ENCODE measurements at regions not wholly inside any gene's neighbourhood (a gene's known extent, or its start where the extent isn't known, plus 50 kb on each side); places are given as distances from the start of the nearest gene placed in this dataset.
"Not testable (repeated sequence)": the region's sequence is repeated elsewhere in the genome, so short reads cannot be mapped to it uniquely, and the experiment has no call there.

GRCh38 chr1:181896824-181897223 lies 164.7 kb downstream of the ZNF648 start:
- no peak overlapping the region for H3K27ac ChIP-seq (ENCODE audit: low read depth in 2 of 2, low read length in 2 of 2)
- no peak for DNase-seq
- no peak for FAIRE-seq
- no peaks in the 10 kb centered on the region for H3K36me3 ChIP-seq (ENCODE audit: control insufficient read depth in 2 of 3, insufficient read depth in 3 of 3, low read length in 3 of 3)
- H3K27me3 ChIP-seq (ENCODE audit: control insufficient read depth, insufficient read depth, low read length): no peaks in the 10 kb centered on the region
- no peaks in the 10 kb centered on the region for H3K4me1 ChIP-seq (ENCODE audit: control insufficient read depth in 2 of 3, insufficient read depth in 2 of 3, low read depth in 1 of 3, low read length in 3 of 3)
- intact Hi-C loops (cut with DNase I): no loop called here
- H3K9me3 ChIP-seq (ENCODE audit: control insufficient read depth in 2 of 3, insufficient read depth in 1 of 3, low read length in 3 of 3): peaks cover 0 to 11% (median 0%) of the 10 kb centered on the region in 3 donors
- TF ChIP-seq, protein P1, sequence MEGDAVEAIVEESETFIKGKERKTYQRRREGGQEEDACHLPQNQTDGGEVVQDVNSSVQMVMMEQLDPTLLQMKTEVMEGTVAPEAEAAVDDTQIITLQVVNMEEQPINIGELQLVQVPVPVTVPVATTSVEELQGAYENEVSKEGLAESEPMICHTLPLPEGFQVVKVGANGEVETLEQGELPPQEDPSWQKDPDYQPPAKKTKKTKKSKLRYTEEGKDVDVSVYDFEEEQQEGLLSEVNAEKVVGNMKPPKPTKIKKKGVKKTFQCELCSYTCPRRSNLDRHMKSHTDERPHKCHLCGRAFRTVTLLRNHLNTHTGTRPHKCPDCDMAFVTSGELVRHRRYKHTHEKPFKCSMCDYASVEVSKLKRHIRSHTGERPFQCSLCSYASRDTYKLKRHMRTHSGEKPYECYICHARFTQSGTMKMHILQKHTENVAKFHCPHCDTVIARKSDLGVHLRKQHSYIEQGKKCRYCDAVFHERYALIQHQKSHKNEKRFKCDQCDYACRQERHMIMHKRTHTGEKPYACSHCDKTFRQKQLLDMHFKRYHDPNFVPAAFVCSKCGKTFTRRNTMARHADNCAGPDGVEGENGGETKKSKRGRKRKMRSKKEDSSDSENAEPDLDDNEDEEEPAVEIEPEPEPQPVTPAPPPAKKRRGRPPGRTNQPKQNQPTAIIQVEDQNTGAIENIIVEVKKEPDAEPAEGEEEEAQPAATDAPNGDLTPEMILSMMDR (IDR thresholded peaks at IDR 0.05; ENCODE audit: borderline replicate concordance, extremely low read depth, insufficient read depth): no peak
- H3K9ac ChIP-seq (ENCODE audit: low read length in 3 of 3): no peak overlapping the region
- no peak overlapping the region for H3K4me3 ChIP-seq (ENCODE audit: low read length in 3 of 3)

DNA sequence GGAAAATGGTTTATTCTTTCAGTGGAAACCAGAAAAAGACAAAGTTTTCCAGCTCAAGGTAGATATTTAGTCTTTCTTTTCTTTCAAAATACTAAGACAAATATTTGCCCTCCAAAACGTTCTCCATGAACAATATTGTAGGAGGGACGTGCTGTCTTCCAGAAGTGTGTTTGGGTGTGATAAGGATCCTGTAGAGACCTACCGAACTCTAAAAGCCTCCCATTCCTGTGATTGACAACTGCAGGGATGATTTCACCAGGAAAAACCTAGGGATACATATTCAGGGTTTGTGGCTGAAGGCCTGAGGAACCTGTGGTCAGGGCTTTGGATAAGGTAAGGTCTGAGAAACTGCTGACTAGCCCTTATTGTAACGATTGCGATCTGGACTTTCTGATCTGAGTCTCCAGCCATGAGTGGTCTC lies 167.1 kb downstream of the ZNF648 start:
- H3K4me1 ChIP-seq (ENCODE audit: control insufficient read depth in 2 of 3, insufficient read depth in 2 of 3, low read depth in 1 of 3, low read length in 3 of 3): no peaks in the 10 kb centered on the region
- FAIRE-seq (no peak), DNase-seq (no peak)
- peaks cover 0 to 11% (median 0%) of the 10 kb centered on the region in 3 donors for H3K9me3 ChIP-seq (ENCODE audit: control insufficient read depth in 2 of 3, insufficient read depth in 1 of 3, low read length in 3 of 3)
- TF ChIP-seq, protein P1 (IDR thresholded peaks at IDR 0.05; ENCODE audit: borderline replicate concordance, extremely low read depth, insufficient read depth): no peak
- H3K4me3 ChIP-seq (ENCODE audit: low read length in 3 of 3): no peak overlapping the region
- H3K36me3 ChIP-seq (ENCODE audit: control insufficient read depth in 2 of 3, insufficient read depth in 3 of 3, low read length in 3 of 3): no peaks in the 10 kb centered on the region
- H3K9ac ChIP-seq (ENCODE audit: low read length in 3 of 3): no peak overlapping the region
- intact Hi-C loops (cut with DNase I): no loop called here
- no peak overlapping the region for H3K27ac ChIP-seq (ENCODE audit: low read depth in 2 of 2, low read length in 2 of 2)
- no peaks in the 10 kb centered on the region for H3K27me3 ChIP-seq (ENCODE audit: control insufficient read depth, insufficient read depth, low read length)

DNA sequence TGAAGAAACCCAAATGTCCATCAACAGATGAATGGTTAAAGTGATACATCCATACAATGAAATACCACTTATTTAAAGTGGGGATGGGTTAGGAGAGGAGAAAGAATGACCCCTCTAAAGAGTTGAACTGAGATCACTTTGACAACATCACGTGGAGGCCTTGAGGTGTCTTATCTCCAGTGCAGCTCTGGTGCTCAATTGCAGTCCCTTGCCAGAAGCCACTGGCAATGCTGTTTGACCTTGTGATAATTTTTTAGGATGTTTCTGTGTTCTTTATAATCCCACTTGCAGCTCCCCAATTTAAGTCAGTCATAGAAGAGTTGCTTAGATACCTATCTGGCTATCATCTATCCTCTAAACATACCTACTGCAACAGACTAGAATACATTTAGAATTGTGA lies 167.6 kb downstream of the ZNF648 start:
- Histone ChIP-seq H3K4me1 (ENCODE audit: control insufficient read depth in 2 of 3, insufficient read depth in 2 of 3, low read depth in 1 of 3, low read length in 3 of 3) (no peaks in the 10 kb centered on the region), H3K27me3 (ENCODE audit: control insufficient read depth, insufficient read depth, low read length) (no peaks in the 10 kb centered on the region), H3K4me3 (ENCODE audit: low read length in 3 of 3) (no peak overlapping the region), H3K36me3 (ENCODE audit: control insufficient read depth in 2 of 3, insufficient read depth in 3 of 3, low read length in 3 of 3) (no peaks in the 10 kb centered on the region), H3K9ac (ENCODE audit: low read length in 3 of 3) (no peak overlapping the region), H3K27ac (ENCODE audit: low read depth in 2 of 2, low read length in 2 of 2) (no peak overlapping the region), H3K9me3 (ENCODE audit: control insufficient read depth in 2 of 3, insufficient read depth in 1 of 3, low read length in 3 of 3) (peaks cover 0 to 11% (median 0%) of the 10 kb centered on the region in 3 donors)
- DNase-seq: no peak
- TF ChIP-seq, protein P1 (IDR thresholded peaks at IDR 0.05; ENCODE audit: borderline replicate concordance, extremely low read depth, insufficient read depth): no peak
- intact Hi-C loops (cut with DNase I): no loop called here
- FAIRE-seq: no peak

DNA sequence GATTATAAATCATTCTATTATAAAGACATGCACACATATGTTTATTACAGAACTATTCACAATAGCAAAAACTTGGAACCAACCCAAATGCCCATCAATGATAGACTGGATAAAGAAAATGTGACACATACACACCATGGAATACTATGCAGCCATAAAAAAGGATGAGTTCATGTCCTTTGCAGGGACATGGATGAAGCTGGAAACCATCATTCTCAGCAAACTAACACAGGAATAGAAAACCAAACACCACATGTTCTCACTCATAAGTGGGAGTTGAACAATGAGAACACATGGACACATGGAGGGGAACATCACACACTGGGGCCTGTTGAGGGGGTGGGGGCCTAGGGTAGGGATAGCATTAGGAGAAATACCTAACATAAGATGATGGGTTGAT lies 168.4 kb downstream of the ZNF648 start:
- H3K9ac ChIP-seq (ENCODE audit: low read length in 3 of 3); H3K27ac ChIP-seq (ENCODE audit: low read depth in 2 of 2, low read length in 2 of 2); DNase-seq; intact Hi-C loops (cut with DNase I); H3K27me3 ChIP-seq (ENCODE audit: control insufficient read depth, insufficient read depth, low read length); H3K4me3 ChIP-seq (ENCODE audit: low read length in 3 of 3); H3K36me3 ChIP-seq (ENCODE audit: control insufficient read depth in 2 of 3, insufficient read depth in 3 of 3, low read length in 3 of 3); FAIRE-seq; H3K4me1 ChIP-seq (ENCODE audit: control insufficient read depth in 2 of 3, insufficient read depth in 2 of 3, low read depth in 1 of 3, low read length in 3 of 3): not testable (repeated sequence)
- peaks cover 0 to 11% (median 0%) of the 10 kb centered on the region in 3 donors for H3K9me3 ChIP-seq (ENCODE audit: control insufficient read depth in 2 of 3, insufficient read depth in 1 of 3, low read length in 3 of 3)

Data from kidney (tissue), 13 donors.